GM12878 (cell line): ENCODE measurements at regions not wholly inside any gene's neighbourhood (a gene's known extent, or its start where the extent isn't known, plus 50 kb on each side); places are given as distances from the start of the nearest gene placed in this dataset.

Source experiments
- ATAC-seq: fragments of 200-7000 bp; cut with Tn5 transposase; 3 replicates; pipeline ENCODE4 v1.9.1; 2020; ENCODE audit warnings: mild to moderate bottlenecking, moderate library complexity
- BruUV-seq: library from RNA; stranded (reverse); fragments of 400-500 nt; replicated peaks from 2 replicates; lab custom pipeline; 2021; lab: Mats Ljungman, UMichigan
- CTCF ChIA-PET: fragments of 300-600 bp; sonication (Branson Sonifier 250); formaldehyde crosslinking; extraction: SDS; loops from one replicate; lab custom pipeline; 2021; ENCODE audit warnings: inconsistent platforms; lab: Yijun Ruan, JAX
- POLR2A ChIA-PET: fragments of 350-600 bp; formaldehyde crosslinking; extraction: SDS; loops from one replicate; lab custom pipeline; 2021; ENCODE audit warnings: inconsistent platforms; lab: Charles Lee
- RAD21 ChIA-PET: fragments of 300-600 bp; sonication (Branson Sonifier 250); formaldehyde crosslinking; loops from one replicate; lab custom pipeline; 2023; ENCODE audit warnings: antibody characterized with exemption; ENCODE audit not compliant: unreplicated experiment; lab: Charles Lee
- SMC1A ChIA-PET: fragments of 300-600 bp; sonication (Branson Sonifier 250); formaldehyde crosslinking; loops from one replicate; lab custom pipeline; 2023; ENCODE audit not compliant: unreplicated experiment, uncharacterized antibody; lab: Charles Lee
- DNase-seq: peaks from one replicate; pipeline ENCODE4 v3.0.0-alpha.2; 2011; ENCODE audit warnings: low read depth, low spot score
- FAIRE-seq: peaks from 3 replicates; lab custom pipeline; 2011; peaks lifted over from hg19 to GRCh38; lab: Jason Lieb, UNC
- H2AFZ ChIP-seq: 2 replicates; pipeline ENCODE4 v1.6.0; 2011; ENCODE audit warnings: low read depth, low read length, control low read depth; ENCODE audit not compliant: control insufficient read depth
- H3K27ac ChIP-seq: 2 replicates; pipeline ENCODE4 v1.5.1; 2011; ENCODE audit warnings: control low read depth; ENCODE audit not compliant: control insufficient read depth, insufficient read depth
- H3K27me3 ChIP-seq, 2 experiments: replicated peaks in 1 of 2; 2 replicates each; pipeline versions ENCODE4 v1.6.0 to v1.6.1; 2011; ENCODE audit warnings: low read length in 1 of 2; ENCODE audit not compliant: control insufficient read depth in 2 of 2, insufficient read depth in 2 of 2
- H3K36me3 ChIP-seq, 2 experiments: 2 replicates each; pipeline ENCODE4 v1.5.1; 2011; ENCODE audit warnings: low read length in 1 of 2; ENCODE audit not compliant: control insufficient read depth in 2 of 2, insufficient read depth in 2 of 2
- H3K4me1 ChIP-seq: 2 replicates; pipeline ENCODE4 v1.6.1; 2011; ENCODE audit warnings: mild to moderate bottlenecking, low read length, moderate library complexity, mixed read lengths; ENCODE audit not compliant: control insufficient read depth, insufficient read depth
- H3K4me2 ChIP-seq: 2 replicates; pipeline ENCODE4 v1.6.0; 2011; ENCODE audit warnings: control low read depth; ENCODE audit not compliant: control insufficient read depth, insufficient read depth
- H3K4me3 ChIP-seq: fragments of 200-600 bp; sonication (generic); 2 replicates; pipeline ENCODE4 v1.5.1; 2016
- H3K79me2 ChIP-seq: 2 replicates; pipeline ENCODE4 v1.6.0; 2011; ENCODE audit warnings: low read length; ENCODE audit not compliant: control insufficient read depth, insufficient read depth
- H3K9ac ChIP-seq: 2 replicates; pipeline ENCODE4 v1.8.0; 2011; ENCODE audit warnings: low read length, control low read depth, mixed read lengths; ENCODE audit not compliant: control insufficient read depth, insufficient read depth
- H3K9me3 ChIP-seq: replicated peaks from 3 replicates; pipeline ENCODE4 v1.5.1; 2011; ENCODE audit warnings: mild to moderate bottlenecking, low read length; ENCODE audit not compliant: control insufficient read depth, insufficient read depth
- H4K20me1 ChIP-seq: 2 replicates; pipeline ENCODE4 v1.6.0; 2011; ENCODE audit not compliant: control insufficient read depth, insufficient read depth
- BACH1 ChIP-seq: fragments of 450-650 bp; IDR thresholded peaks from 2 replicates; pipeline ENCODE4 v1.6.1; 2017; ENCODE audit warnings: mild to moderate bottlenecking, borderline replicate concordance
- CHD2 ChIP-seq: IDR thresholded peaks from 2 replicates; pipeline ENCODE4 v1.6.1; 2011; ENCODE audit warnings: low read depth, low read length, improper control_type of control experiment, borderline replicate concordance
- ELK1 ChIP-seq: IDR thresholded peaks from 2 replicates; pipeline ENCODE4 v1.6.1; 2012; ENCODE audit warnings: low read depth, low read length, improper control_type of control experiment
- FOXK2 ChIP-seq: fragments of 450-650 bp; IDR thresholded peaks from 2 replicates; pipeline ENCODE4 v1.6.1; 2017; ENCODE audit warnings: mild to moderate bottlenecking, moderate library complexity
- MEF2B ChIP-seq: fragments of 450-650 bp; IDR thresholded peaks from 2 replicates; pipeline ENCODE4 v1.6.1; 2018; ENCODE audit warnings: mild to moderate bottlenecking, moderate library complexity; ENCODE audit not compliant: partially characterized antibody, poor library complexity, severe bottlenecking
- MXI1 ChIP-seq: fragments of 150-350 bp; IDR thresholded peaks from 2 replicates; pipeline ENCODE4 v1.6.1; 2011; ENCODE audit warnings: low read depth, mild to moderate bottlenecking, inconsistent platforms, low read length, improper control_type of control experiment
- PKNOX1 ChIP-seq: fragments of 450-650 bp; IDR thresholded peaks from 2 replicates; pipeline ENCODE4 v1.6.1; 2016; ENCODE audit warnings: mild to moderate bottlenecking
- RELA ChIP-seq: fragments of 450-650 bp; IDR thresholded peaks from 2 replicates; pipeline ENCODE4 v1.8.0; 2014; ENCODE audit warnings: borderline replicate concordance; ENCODE audit not compliant: partially characterized antibody
- SMC3 ChIP-seq: IDR thresholded peaks from 2 replicates; pipeline ENCODE4 v1.6.1; 2011; ENCODE audit warnings: low read length, improper control_type of control experiment, borderline replicate concordance
- STAT3 ChIP-seq: IDR thresholded peaks from 2 replicates; pipeline ENCODE4 v1.6.1; 2011; ENCODE audit warnings: low read depth, low read length, improper control_type of control experiment
- WRNIP1 ChIP-seq: IDR thresholded peaks from 2 replicates; pipeline ENCODE4 v1.6.1; 2011; ENCODE audit warnings: low read depth, low read length, improper control_type of control experiment, borderline replicate concordance
- ZNF384 ChIP-seq: IDR thresholded peaks from 2 replicates; pipeline ENCODE4 v1.6.1; 2012; ENCODE audit warnings: low read depth, mild to moderate bottlenecking, low read length, improper control_type of control experiment, borderline replicate concordance
- ZNF622 ChIP-seq: fragments of 450-650 bp; IDR thresholded peaks from 2 replicates; pipeline ENCODE4 v1.6.1; 2017; ENCODE audit warnings: mild to moderate bottlenecking, inconsistent platforms
- ZZZ3 ChIP-seq: IDR thresholded peaks from 2 replicates; pipeline ENCODE4 v1.6.1; 2011; ENCODE audit warnings: low read depth; ENCODE audit not compliant: control insufficient read depth, insufficient read length
- WGBS: methylation state at CpG from one replicate; pipeline ENCODE4 v1.1.6; 2016; ENCODE audit warnings: low lambda C conversion rate; ENCODE audit not compliant: insufficient replicate concordance, insufficient coverage; ENCODE audit errors: missing lambda C conversion rate; 5-methylcytosine and 5-hydroxymethylcytosine counted together
- in situ Hi-C: fragments of 300-500 bp; cut with MboI; formaldehyde crosslinking; loops from 9 replicates; pipeline ENCODE4 v1.14.3; 2018; ENCODE audit warnings: mixed read lengths
- intact Hi-C: fragments of 100-400 bp; cut with micrococcal nuclease; formaldehyde crosslinking; loops from one replicate; pipeline ENCODE4 v1.14.2; 2022; ENCODE audit not compliant: unreplicated experiment

- ChIA-PET POLR2A (no interaction called here), CTCF (interaction anchor here (0.6 kb wide), 1 partner anchor 653 kb away, joined by 3 read pairs; no protein-coding TSS in a partner anchor), RAD21 (no interaction called here)
- no peak overlapping the region for H2AFZ ChIP-seq
- H4K20me1 ChIP-seq = no peaks in the 10 kb centered on the region
- H3K4me1 ChIP-seq = no peaks in the 10 kb centered on the region
- ATAC-seq (no peak), DNase-seq (no peak)
- H3K4me3 ChIP-seq = no peak overlapping the region
- H3K9me3 ChIP-seq = no peaks in the 10 kb centered on the region
- no peak overlapping the region for H3K4me2 ChIP-seq
- WGBS = 15% methylated on average over 2 of the region's 2 CpGs
- TF ChIP-seq ZNF622 (no peak), ZZZ3 (no peak), CHD2 (no peak), MEF2B (no peak), SMC3 (no peak), ZNF384 (no peak), PKNOX1 (no peak), STAT3 (no peak), RELA (no peak), ELK1 (no peak), WRNIP1 (no peak), MXI1 (no peak), FOXK2 (no peak), BACH1 (no peak)
- TF ChIP-seq, all 136 proteins: peak for 0
- intact Hi-C loops (no loop called here), in situ Hi-C loops (no loop called here)
- FAIRE-seq = no peak
- no peaks in the 10 kb centered on the region; a peak in 1 of 4 replicates for H3K27me3 ChIP-seq
- BruUV-seq = no TSS peak
- SMC1A ChIA-PET = no interaction called here
- no peak overlapping the region for H3K9ac ChIP-seq
- no peaks in the 10 kb centered on the region for H3K36me3 ChIP-seq
- no peaks in the 10 kb centered on the region for H3K79me2 ChIP-seq
- no peak overlapping the region for H3K27ac ChIP-seq
Measured at GRCh38 chr10:113410618-113411017, 142.2 kb upstream of the HABP2 start.
